NCI-H510A treated with DMSO at 0.1 percent for 48 hours (cell line): ENCODE measurements at regions not wholly inside any gene's neighbourhood (a gene's known extent, or its start where the extent isn't known, plus 50 kb on each side); places are given as distances from the start of the nearest gene placed in this dataset.

Experiments used
- DNase-seq: peaks from one replicate; lab custom pipeline; 2025; lab: John Stamatoyannopoulos, UW

GRCh38 chr17:33976831-33977230 is 278.3 kb upstream of the CCL2 start:
- no peak for DNase-seq

- DNase-seq: no peak
Measured at GRCh38 chr17:33977729-33978514, 277.2 kb upstream of the CCL2 start.

GRCh38 chr17:33978889-33979288 is 276.2 kb upstream of the CCL2 start:
- no peak for DNase-seq

- no peak for DNase-seq
Measured at GRCh38 chr17:33980193-33980592, 274.9 kb upstream of the CCL2 start.

GRCh38 chr17:33981711-33982601 is 273.1 kb upstream of the CCL2 start:
- no peak for DNase-seq

- DNase-seq: no peak
Measured at GRCh38 chr17:33982909-33983308, 272.2 kb upstream of the CCL2 start.

GRCh38 chr17:33983824-33984574 is 271.1 kb upstream of the CCL2 start:
- no peak for DNase-seq

GRCh38 chr17:33986088-33986487 is 269.0 kb upstream of the CCL2 start:
- no peak for DNase-seq

GRCh38 chr17:33986566-33986965 is 268.5 kb upstream of the CCL2 start:
- DNase-seq: no peak

- no peak for DNase-seq
Measured at GRCh38 chr17:33987162-33987561, 267.9 kb upstream of the CCL2 start.

GRCh38 chr17:33989361-33990148 is 265.5 kb upstream of the CCL2 start:
- DNase-seq: no peak

GRCh38 chr17:33990943-33991706 is 264.0 kb upstream of the CCL2 start:
- no peak for DNase-seq

GRCh38 chr17:33992113-33992512 is 263.0 kb upstream of the CCL2 start:
- no peak for DNase-seq

GRCh38 chr17:34000639-34001038 is 254.4 kb upstream of the CCL2 start:
- DNase-seq: no peak

- no peak for DNase-seq
Measured at GRCh38 chr17:34001246-34001645, 253.8 kb upstream of the CCL2 start.

GRCh38 chr17:34006126-34006525 is 249.0 kb upstream of the CCL2 start:
- DNase-seq: no peak

- no peak for DNase-seq
Measured at GRCh38 chr17:34008125-34008524, 247.0 kb upstream of the CCL2 start.

GRCh38 chr17:34009912-34010311 is 245.2 kb upstream of the CCL2 start:
- no peak for DNase-seq

GRCh38 chr17:34010534-34010933 is 244.6 kb upstream of the CCL2 start:
- DNase-seq: no peak

GRCh38 chr17:34011599-34011998 is 243.5 kb upstream of the CCL2 start:
- no peak for DNase-seq
